Endodermal cell (in vitro differentiated cells): ENCODE measurements at regions not wholly inside any gene's neighbourhood (a gene's known extent, or its start where the extent isn't known, plus 50 kb on each side); places are given as distances from the start of the nearest gene placed in this dataset.

Experiments
- DNase-seq: peaks from one replicate; pipeline ENCODE4 v3.0.0-alpha.2; 2017
- H3K27ac ChIP-seq: 2 replicates; pipeline ENCODE4 v1.5.1; 2013; ENCODE audit warnings: mild to moderate bottlenecking, low read depth, low read length, moderate library complexity
- H3K27me3 ChIP-seq: 2 replicates; pipeline ENCODE4 v1.6.1; 2013; ENCODE audit warnings: mild to moderate bottlenecking, low read length, moderate library complexity; ENCODE audit not compliant: insufficient read depth, control insufficient read depth, poor library complexity, severe bottlenecking
- H3K36me3 ChIP-seq: 2 replicates; pipeline ENCODE4 v1.7.0; 2013; ENCODE audit warnings: mild to moderate bottlenecking, low read length, moderate library complexity; ENCODE audit not compliant: control insufficient read depth, insufficient read depth
- H3K4me1 ChIP-seq: one replicate; pipeline ENCODE4 v1.7.0; 2013; ENCODE audit warnings: low read length; ENCODE audit not compliant: control insufficient read depth, insufficient read depth
- H3K4me3 ChIP-seq: 2 replicates; pipeline ENCODE4 v1.5.1; 2013; ENCODE audit warnings: mild to moderate bottlenecking, low read length, moderate library complexity
- H3K9ac ChIP-seq: 2 replicates; pipeline ENCODE4 v1.6.1; 2013; ENCODE audit warnings: mild to moderate bottlenecking, low read length, moderate library complexity; ENCODE audit not compliant: poor library complexity, severe bottlenecking; ENCODE audit errors: extremely low read depth
- H3K9me3 ChIP-seq: 2 replicates; pipeline ENCODE4 v1.6.1; 2013; ENCODE audit warnings: mild to moderate bottlenecking, low read length, moderate library complexity; ENCODE audit not compliant: control insufficient read depth
- H3K27ac Mint-ChIP-seq: 2 replicates; pipeline ENCODE4 v1.8.0; 2020; ENCODE audit warnings: mixed read lengths
- H3K27me3 Mint-ChIP-seq: 2 replicates; pipeline ENCODE4 v1.8.0; 2021; ENCODE audit warnings: mild to moderate bottlenecking, mixed read lengths; ENCODE audit not compliant: insufficient read depth
- H3K36me3 Mint-ChIP-seq: 2 replicates; pipeline ENCODE4 v1.8.0; 2020; ENCODE audit warnings: low read depth, mixed read lengths
- H3K4me1 Mint-ChIP-seq: 2 replicates; pipeline ENCODE4 v1.8.0; 2020; ENCODE audit warnings: mixed read lengths
- H3K4me3 Mint-ChIP-seq: 2 replicates; pipeline ENCODE4 v1.8.0; 2020; ENCODE audit warnings: mild to moderate bottlenecking, moderate library complexity, mixed read lengths
- H3K9me3 Mint-ChIP-seq: 2 replicates; pipeline ENCODE4 v1.8.0; 2020; ENCODE audit warnings: mild to moderate bottlenecking, mixed read lengths
- CTCF ChIP-seq: fragments of 200-600 bp; sonication (generic); conservative IDR thresholded peaks from 2 replicates; pipeline ENCODE4 v1.5.0; 2021; ENCODE audit warnings: antibody characterized with exemption, mild to moderate bottlenecking
- WGBS, 2 experiments: methylation state at CpG; one replicate each; pipeline versions ENCODE4 v1.1.5 to v1.1.7; 2013; ENCODE audit warnings: missing lambda C conversion rate in 2 of 2, mixed read lengths in 1 of 2; ENCODE audit not compliant: insufficient coverage in 1 of 2, insufficient read length in 1 of 2; 5-methylcytosine and 5-hydroxymethylcytosine counted together

GRCh38 chr21:25244735-25245134 lies 362.5 kb downstream of the MRPL39 start:
- no peak overlapping the region for H3K27ac Mint-ChIP-seq
- Histone ChIP-seq H3K27me3 (no peaks in the 10 kb centered on the region), H3K4me3 (no peak overlapping the region), H3K9me3 (no peaks in the 10 kb centered on the region), H3K36me3 (no peaks in the 10 kb centered on the region), H3K27ac (no peak overlapping the region), H3K9ac (no peak overlapping the region), H3K4me1 (no peaks in the 10 kb centered on the region)
- H3K4me3 Mint-ChIP-seq = no peak overlapping the region
- no peaks in the 10 kb centered on the region for H3K36me3 Mint-ChIP-seq
- no CpG with 5 or more reads among the region's 1 CpG for WGBS, 2 experiments
- H3K4me1 Mint-ChIP-seq = no peaks in the 10 kb centered on the region
- H3K9me3 Mint-ChIP-seq = peaks cover 46% of the 10 kb centered on the region
- DNase-seq = no peak
- no peaks in the 10 kb centered on the region for H3K27me3 Mint-ChIP-seq
- TF ChIP-seq CTCF = no peak

- H3K9me3 Mint-ChIP-seq = peaks cover 48% of the 10 kb centered on the region
- 89 to 94% methylated on average over 5 to 7 of the region's 7 CpGs for WGBS, 2 experiments
Observed at GRCh38 chr21:25243808-25244207, 363.5 kb downstream of the MRPL39 start.

GRCh38 chr21:25240974-25241373 lies 366.3 kb downstream of the MRPL39 start:
- no CpG with 5 or more reads among the region's 1 CpG for WGBS, 2 experiments
- no peak for DNase-seq
- Histone ChIP-seq H3K4me3 (no peak overlapping the region), H3K27ac (no peak overlapping the region), H3K4me1 (no peaks in the 10 kb centered on the region), H3K36me3 (no peaks in the 10 kb centered on the region), H3K9me3 (peaks cover 15% of the 10 kb centered on the region), H3K9ac (no peak overlapping the region), H3K27me3 (no peaks in the 10 kb centered on the region)
- Mint-ChIP-seq H3K27me3 (no peaks in the 10 kb centered on the region), H3K36me3 (no peaks in the 10 kb centered on the region), H3K4me3 (no peak overlapping the region), H3K4me1 (no peaks in the 10 kb centered on the region), H3K27ac (no peak overlapping the region), H3K9me3 (peaks cover 60% of the 10 kb centered on the region)
- no peak for TF ChIP-seq CTCF

More at GRCh38 chr21:25243808-25244207, 363.5 kb downstream of the MRPL39 start:
- Mint-ChIP-seq H3K4me3 (no peak overlapping the region), H3K36me3 (no peaks in the 10 kb centered on the region), H3K27ac (no peak overlapping the region), H3K4me1 (no peaks in the 10 kb centered on the region), H3K27me3 (no peaks in the 10 kb centered on the region)
- Histone ChIP-seq H3K27ac (no peak overlapping the region), H3K27me3 (no peaks in the 10 kb centered on the region), H3K4me1 (no peaks in the 10 kb centered on the region), H3K4me3 (no peak overlapping the region), H3K9me3 (no peaks in the 10 kb centered on the region), H3K36me3 (no peaks in the 10 kb centered on the region), H3K9ac (no peak overlapping the region)
- no peak for TF ChIP-seq CTCF
- no peak for DNase-seq
